Liver (tissue), 8 donors: ENCODE measurements at regions not wholly inside any gene's neighbourhood (a gene's known extent, or its start where the extent isn't known, plus 50 kb on each side); places are given as distances from the start of the nearest gene placed in this dataset.

Experiments
- DNase-seq: peaks from one replicate; pipeline ENCODE4 v3.0.0-alpha.2; 2017; ENCODE audit warnings: low spot score
- H3K27ac ChIP-seq, 2 donors: one replicate each; pipeline ENCODE4 v1.7.0; 2013; ENCODE audit warnings: inconsistent platforms in 2 of 2, low read length in 2 of 2, control low read depth in 1 of 2, low read depth in 1 of 2, mild to moderate bottlenecking in 1 of 2
- H3K27me3 ChIP-seq, 4 donors: one replicate each; pipeline versions ENCODE4 v1.6.1 to v1.7.0; 2013; ENCODE audit warnings: low read length in 3 of 4, inconsistent platforms in 1 of 4, mild to moderate bottlenecking in 1 of 4, moderate library complexity in 1 of 4; ENCODE audit not compliant: control insufficient read depth in 4 of 4, insufficient read depth in 4 of 4
- H3K36me3 ChIP-seq, 4 donors: one replicate each; pipeline versions ENCODE4 v1.6.1 to v1.7.0; 2013; ENCODE audit warnings: low read length in 3 of 4, mild to moderate bottlenecking in 3 of 4, low read depth in 1 of 4, moderate library complexity in 1 of 4; ENCODE audit not compliant: control insufficient read depth in 4 of 4, insufficient read depth in 3 of 4
- H3K4me1 ChIP-seq, 4 donors: one replicate each; pipeline versions ENCODE4 v1.6.1 to v1.7.0; 2013; ENCODE audit warnings: low read length in 3 of 4, mild to moderate bottlenecking in 3 of 4, moderate library complexity in 1 of 4; ENCODE audit not compliant: control insufficient read depth in 4 of 4, insufficient read depth in 4 of 4
- H3K4me3 ChIP-seq, 3 donors: one replicate each; pipeline versions ENCODE4 v1.6.1 to v1.7.0; 2013; ENCODE audit warnings: low read length in 3 of 3, control low read depth in 1 of 3, low read depth in 1 of 3, mild to moderate bottlenecking in 1 of 3
- H3K9ac ChIP-seq, 2 donors: one replicate each; pipeline ENCODE4 v1.7.0; 2013; ENCODE audit warnings: low read length in 2 of 2, mild to moderate bottlenecking in 2 of 2, moderate library complexity in 2 of 2, control low read depth in 1 of 2, low read depth in 1 of 2
- H3K9me3 ChIP-seq, 4 donors: one replicate each; pipeline versions ENCODE4 v1.6.1 to v1.7.0; 2013; ENCODE audit warnings: low read length in 3 of 4; ENCODE audit not compliant: control insufficient read depth in 4 of 4
- ATF3 ChIP-seq: IDR thresholded peaks from 2 replicates; pipeline ENCODE4 v1.6.1; 2016; ENCODE audit warnings: antibody characterized with exemption
- CTCF ChIP-seq: fragments of 150-350 bp; IDR thresholded peaks from 2 replicates; pipeline ENCODE4 v1.5.1; 2017; ENCODE audit warnings: improper control_type of control experiment, low read depth, low read length; ENCODE audit not compliant: missing input control
- EGR1 ChIP-seq, 2 donors: IDR thresholded peaks; 2 replicates each; pipeline ENCODE4 v1.6.1; 2016 to 2018; ENCODE audit warnings: antibody characterized with exemption in 2 of 2, low read depth in 2 of 2
- FOXA1 ChIP-seq: IDR thresholded peaks from 2 replicates; pipeline ENCODE4 v1.6.1; 2016; ENCODE audit warnings: antibody characterized with exemption
- FOXA2 ChIP-seq: IDR thresholded peaks from 2 replicates; pipeline ENCODE4 v1.6.1; 2016; ENCODE audit warnings: antibody characterized with exemption
- GABPA ChIP-seq, 2 donors: IDR thresholded peaks in 1 of 2; conservative IDR thresholded peaks in 1 of 2; 2 replicates each; pipeline ENCODE4 v1.6.1; 2016; ENCODE audit warnings: antibody characterized with exemption in 2 of 2, mild to moderate bottlenecking in 1 of 2, moderate library complexity in 1 of 2
- HNF4A ChIP-seq, 2 donors: conservative IDR thresholded peaks; 2 replicates each; pipeline ENCODE4 v1.6.1; 2016; ENCODE audit warnings: antibody characterized with exemption in 2 of 2, mild to moderate bottlenecking in 2 of 2
- HNF4G ChIP-seq: IDR thresholded peaks from 2 replicates; pipeline ENCODE4 v1.6.1; 2016; ENCODE audit warnings: antibody characterized with exemption
- JUND ChIP-seq, 2 donors: IDR thresholded peaks; 2 replicates each; pipeline ENCODE4 v1.6.1; 2016; ENCODE audit warnings: antibody characterized with exemption in 2 of 2
- MAX ChIP-seq: IDR thresholded peaks from 2 replicates; pipeline ENCODE4 v1.6.1; 2016; ENCODE audit warnings: antibody characterized with exemption
- NR2F2 ChIP-seq: IDR thresholded peaks from 2 replicates; pipeline ENCODE4 v1.6.1; 2016; ENCODE audit warnings: antibody characterized with exemption
- RAD21 ChIP-seq, 2 donors: IDR thresholded peaks; 2 replicates each; pipeline ENCODE4 v1.6.1; 2016; ENCODE audit warnings: antibody characterized with exemption in 2 of 2, mild to moderate bottlenecking in 2 of 2
- REST ChIP-seq: IDR thresholded peaks from 2 replicates; pipeline ENCODE4 v1.6.1; 2016; ENCODE audit warnings: antibody characterized with exemption, mild to moderate bottlenecking
- RXRA ChIP-seq, 2 donors: IDR thresholded peaks; 2 replicates each; pipeline ENCODE4 v1.6.1; 2017 to 2018; ENCODE audit warnings: antibody characterized with exemption in 2 of 2, mild to moderate bottlenecking in 1 of 2
- SP1 ChIP-seq: IDR thresholded peaks from 2 replicates; pipeline ENCODE4 v1.6.1; 2018; ENCODE audit warnings: antibody characterized with exemption, mild to moderate bottlenecking
- TAF1 ChIP-seq: conservative IDR thresholded peaks from 2 replicates; pipeline ENCODE4 v1.6.1; 2016; ENCODE audit warnings: antibody characterized with exemption, mild to moderate bottlenecking
- YY1 ChIP-seq: IDR thresholded peaks from 2 replicates; pipeline ENCODE4 v1.6.1; 2016; ENCODE audit warnings: antibody characterized with exemption, mild to moderate bottlenecking
- ZBTB33 ChIP-seq: IDR thresholded peaks from 2 replicates; pipeline ENCODE4 v1.6.1; 2016; ENCODE audit warnings: antibody characterized with exemption
- WGBS: extraction: QIAGEN DNeasy Blood & Tissue Kit; methylation state at CpG from one replicate; pipeline ENCODE4 v1.1.7; 2013; 5-methylcytosine and 5-hydroxymethylcytosine counted together
- donor health status: healthy.
- donor health status: healthy.
- donor health status: healthy.
- donor health status: healthy.
- donor health status: healthy.

- no peak overlapping the region for H3K4me3 ChIP-seq
- WGBS: 92% methylated on average over 6 of the region's 6 CpGs
- no peaks in the 10 kb centered on the region for H3K36me3 ChIP-seq
- H3K9me3 ChIP-seq: no peaks in the 10 kb centered on the region
- no peak for DNase-seq
- no peak overlapping the region for H3K27ac ChIP-seq
- TF ChIP-seq NR2F2: no peak
- TF ChIP-seq GABPA (IDR thresholded peaks at IDR 0.05 in 1 of 2, conservative IDR thresholded peaks at IDR 0.05 in 1 of 2): no peak
- TF ChIP-seq REST: no peak
- TF ChIP-seq FOXA1: no peak
- no peak for TF ChIP-seq YY1
- TF ChIP-seq JUND (IDR thresholded peaks at IDR 0.05): no peak
- TF ChIP-seq RXRA (IDR thresholded peaks at IDR 0.05): no peak
- no peak for TF ChIP-seq TAF1
- TF ChIP-seq EGR1 (IDR thresholded peaks at IDR 0.05; ENCODE audit: low read depth in 2 of 2): no peak
- no peak for TF ChIP-seq RAD21 (IDR thresholded peaks at IDR 0.05)
- no peak for TF ChIP-seq MAX
- TF ChIP-seq ATF3: no peak
- no peak for TF ChIP-seq FOXA2
- TF ChIP-seq HNF4G: no peak
- no peak for TF ChIP-seq CTCF
- no peak for TF ChIP-seq ZBTB33
- no peak for TF ChIP-seq HNF4A (conservative IDR thresholded peaks at IDR 0.05)
- no peak for TF ChIP-seq SP1
- H3K9ac ChIP-seq: no peak overlapping the region
- no peaks in the 10 kb centered on the region for H3K27me3 ChIP-seq
- no peaks in the 10 kb centered on the region for H3K4me1 ChIP-seq
Observed at GRCh38 chr3:72033666-72034428, 248.9 kb upstream of the PROK2 start.
